ENCODE measurements at regions not wholly inside any gene's neighbourhood (a gene's known extent, or its start where the extent isn't known, plus 50 kb on each side); places are given as distances from the start of the nearest gene placed in this dataset.

DNA sequence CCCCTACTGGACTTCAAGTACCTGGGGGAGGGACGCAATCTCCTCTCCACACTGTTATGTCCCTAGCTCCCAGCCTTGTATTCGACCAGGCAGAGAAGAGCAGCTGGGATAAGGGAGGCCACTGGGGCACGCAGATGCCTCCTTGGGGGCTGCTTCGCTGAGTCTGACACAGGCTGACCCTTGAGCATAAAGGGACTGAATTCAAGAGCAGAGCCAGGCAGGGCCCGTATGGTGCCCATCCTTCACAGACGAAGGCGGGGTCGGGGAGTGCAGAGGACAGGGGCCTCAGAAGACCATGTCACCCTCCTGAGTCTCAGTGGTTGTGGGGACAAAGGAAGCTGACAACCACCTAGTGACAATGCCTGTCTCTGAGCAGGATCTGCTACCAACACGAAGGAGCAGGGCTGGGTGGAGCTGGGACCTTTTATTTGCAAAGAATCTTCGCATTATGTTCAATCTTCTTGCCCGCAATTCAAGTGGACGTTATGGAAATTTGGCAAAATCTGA lies 124.6 kb downstream of the TUBA3C start:
- intact Hi-C loops (cut with DNase I, micrococcal nuclease) = no loop called here
- Histone ChIP-seq H3K9me3 (peaks cover 91% of the 10 kb centered on the region), H3K4me3 (no peak overlapping the region), H3K4me1 (ENCODE audit: low read depth) (no peaks in the 10 kb centered on the region), H3K36me3 (ENCODE audit: low read depth) (no peaks in the 10 kb centered on the region)
- TF ChIP-seq, protein P1, sequence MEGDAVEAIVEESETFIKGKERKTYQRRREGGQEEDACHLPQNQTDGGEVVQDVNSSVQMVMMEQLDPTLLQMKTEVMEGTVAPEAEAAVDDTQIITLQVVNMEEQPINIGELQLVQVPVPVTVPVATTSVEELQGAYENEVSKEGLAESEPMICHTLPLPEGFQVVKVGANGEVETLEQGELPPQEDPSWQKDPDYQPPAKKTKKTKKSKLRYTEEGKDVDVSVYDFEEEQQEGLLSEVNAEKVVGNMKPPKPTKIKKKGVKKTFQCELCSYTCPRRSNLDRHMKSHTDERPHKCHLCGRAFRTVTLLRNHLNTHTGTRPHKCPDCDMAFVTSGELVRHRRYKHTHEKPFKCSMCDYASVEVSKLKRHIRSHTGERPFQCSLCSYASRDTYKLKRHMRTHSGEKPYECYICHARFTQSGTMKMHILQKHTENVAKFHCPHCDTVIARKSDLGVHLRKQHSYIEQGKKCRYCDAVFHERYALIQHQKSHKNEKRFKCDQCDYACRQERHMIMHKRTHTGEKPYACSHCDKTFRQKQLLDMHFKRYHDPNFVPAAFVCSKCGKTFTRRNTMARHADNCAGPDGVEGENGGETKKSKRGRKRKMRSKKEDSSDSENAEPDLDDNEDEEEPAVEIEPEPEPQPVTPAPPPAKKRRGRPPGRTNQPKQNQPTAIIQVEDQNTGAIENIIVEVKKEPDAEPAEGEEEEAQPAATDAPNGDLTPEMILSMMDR (IDR thresholded peaks at IDR 0.05) = no peak
- ATAC-seq = no peak
- no peak for DNase-seq

DNA sequence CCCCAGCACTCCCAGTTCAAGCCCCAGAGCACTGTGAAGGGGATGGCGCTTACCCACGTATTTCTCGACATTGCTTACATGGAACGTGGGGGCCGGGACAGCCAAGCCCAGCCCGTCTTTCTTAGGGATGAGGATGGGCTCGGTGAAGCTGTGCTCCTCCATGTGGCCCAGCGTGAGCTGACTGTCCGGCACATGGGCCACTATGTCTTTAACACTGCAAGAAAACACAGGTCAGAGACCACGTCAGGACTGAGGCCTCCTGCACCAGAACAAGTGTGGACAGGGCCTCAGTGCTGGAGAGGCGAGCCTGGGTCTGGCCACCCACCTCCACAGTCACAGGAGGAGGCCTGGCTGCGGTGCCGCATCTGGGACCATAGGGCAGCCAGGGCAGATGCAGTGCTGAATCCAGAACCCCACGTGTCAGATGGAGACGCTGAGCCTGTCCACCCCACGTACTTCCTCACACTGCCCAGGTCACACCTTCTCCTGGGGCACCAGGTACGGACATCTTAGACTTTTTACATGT lies 125.2 kb downstream of the TUBA3C start:
- ATAC-seq = no peak
- TF ChIP-seq, protein P1 (IDR thresholded peaks at IDR 0.05) = no peak
- Histone ChIP-seq H3K36me3 (ENCODE audit: low read depth) (no peaks in the 10 kb centered on the region), H3K9me3 (peaks cover 90% of the 10 kb centered on the region), H3K4me3 (no peak overlapping the region), H3K4me1 (ENCODE audit: low read depth) (no peaks in the 10 kb centered on the region)
- intact Hi-C loops (cut with DNase I, micrococcal nuclease) = no loop called here
- no peak for DNase-seq

DNA sequence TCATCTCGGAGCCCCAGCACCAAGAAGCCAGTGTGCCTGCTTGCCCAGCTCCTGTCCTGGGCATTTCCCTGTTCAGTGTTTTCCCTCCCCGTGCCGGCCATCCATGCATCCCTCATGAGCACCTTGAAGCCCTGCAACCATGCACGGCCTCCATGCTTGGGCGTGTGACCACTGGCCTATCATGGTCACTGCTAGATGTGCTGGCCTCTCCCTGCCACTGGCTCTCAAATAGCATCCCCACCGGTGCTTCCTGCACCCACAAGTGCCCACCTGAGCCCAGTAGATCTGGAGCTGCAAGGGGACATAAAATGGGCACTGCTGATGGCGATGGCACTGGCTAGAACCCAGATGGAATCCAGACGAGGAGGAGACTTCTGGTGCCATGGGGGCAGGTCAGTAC lies 126.0 kb downstream of the TUBA3C start:
- intact Hi-C loops (cut with DNase I, micrococcal nuclease) = no loop called here
- DNase-seq (no peak), ATAC-seq (no peak)
- Histone ChIP-seq H3K36me3 (ENCODE audit: low read depth) (no peaks in the 10 kb centered on the region), H3K4me3 (no peak overlapping the region), H3K9me3 (peaks cover 90% of the 10 kb centered on the region), H3K4me1 (ENCODE audit: low read depth) (no peaks in the 10 kb centered on the region)
- TF ChIP-seq, protein P1 (IDR thresholded peaks at IDR 0.05) = no peak

DNA sequence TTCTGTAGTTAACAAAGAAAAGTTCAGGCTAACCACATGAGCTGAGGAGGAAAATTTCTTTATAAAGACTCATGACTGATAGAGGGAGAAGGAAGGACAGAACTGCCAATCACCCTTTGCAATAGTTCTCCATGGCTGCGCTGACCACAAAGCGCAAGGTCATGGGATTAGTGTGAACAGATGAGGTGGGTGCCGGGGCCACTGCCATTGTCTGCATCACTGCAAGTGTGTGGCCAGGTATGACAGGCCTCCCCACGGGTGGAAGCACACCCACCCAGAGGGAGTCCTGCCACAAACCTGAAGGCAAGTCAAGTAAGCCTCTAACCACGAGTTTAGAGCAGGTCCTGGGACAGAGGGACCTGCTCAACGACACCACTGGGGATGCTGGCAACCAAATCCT lies 128.1 kb downstream of the TUBA3C start:
- TF ChIP-seq, protein P1 (IDR thresholded peaks at IDR 0.05) = no peak
- Histone ChIP-seq H3K4me3 (no peak overlapping the region), H3K36me3 (ENCODE audit: low read depth) (no peaks in the 10 kb centered on the region), H3K9me3 (peaks cover 82% of the 10 kb centered on the region), H3K4me1 (ENCODE audit: low read depth) (no peaks in the 10 kb centered on the region)
- ATAC-seq (no peak), DNase-seq (no peak)
- intact Hi-C loops (cut with DNase I, micrococcal nuclease) = no loop called here

DNA sequence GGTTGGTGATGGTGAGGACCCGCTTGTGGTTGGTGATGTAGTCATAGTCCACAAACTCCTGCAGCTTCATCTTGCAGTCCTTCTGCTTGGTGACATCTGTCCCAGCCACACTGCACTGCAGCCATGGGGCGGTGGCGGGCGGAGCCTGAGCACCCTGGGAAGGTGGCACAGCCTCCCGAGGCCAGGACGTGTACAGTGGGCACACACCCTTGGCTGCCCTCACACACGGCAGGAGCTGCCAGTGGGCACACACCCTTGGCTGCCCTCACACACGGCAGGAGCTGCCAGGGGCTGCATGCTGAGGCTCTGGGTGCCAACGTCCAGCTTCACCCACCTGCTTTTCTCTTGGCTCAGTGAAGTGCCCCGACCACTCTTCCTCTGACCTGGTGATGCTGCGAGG lies 128.7 kb downstream of the TUBA3C start:
- Histone ChIP-seq H3K9me3 (peaks cover 82% of the 10 kb centered on the region), H3K4me1 (ENCODE audit: low read depth) (no peaks in the 10 kb centered on the region), H3K36me3 (ENCODE audit: low read depth) (no peaks in the 10 kb centered on the region), H3K4me3 (no peak overlapping the region)
- no peak for DNase-seq
- intact Hi-C loops (cut with DNase I, micrococcal nuclease) = no loop called here
- TF ChIP-seq, protein P1 (IDR thresholded peaks at IDR 0.05) = no peak
- ATAC-seq = no peak

DNA sequence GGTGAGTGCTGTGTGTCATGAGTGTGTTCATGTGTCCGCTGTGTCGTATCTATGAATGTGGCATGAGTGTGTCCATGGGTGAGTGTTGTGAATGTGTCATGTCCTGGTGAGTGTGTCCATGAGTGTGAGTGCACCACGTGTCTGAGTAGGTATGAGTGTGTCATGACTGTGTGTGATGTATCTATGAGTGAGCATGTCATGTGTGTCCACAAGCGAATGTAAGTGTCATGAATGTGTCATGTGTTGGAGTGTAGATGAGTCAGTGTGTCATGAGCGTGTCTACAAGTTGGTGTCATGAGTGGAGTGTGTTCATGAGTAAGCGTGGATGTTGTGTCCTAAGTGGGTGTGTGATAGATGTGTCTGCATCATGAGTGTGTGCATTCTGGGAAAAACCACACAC lies 129.4 kb downstream of the TUBA3C start:
- Histone ChIP-seq H3K36me3 (ENCODE audit: low read depth) (no peaks in the 10 kb centered on the region), H3K9me3 (peaks cover 84% of the 10 kb centered on the region), H3K4me1 (ENCODE audit: low read depth) (no peaks in the 10 kb centered on the region), H3K4me3 (no peak overlapping the region)
- TF ChIP-seq, protein P1 (IDR thresholded peaks at IDR 0.05) = no peak
- intact Hi-C loops (cut with DNase I, micrococcal nuclease) = no loop called here
- DNase-seq = no peak
- no peak for ATAC-seq
